ENCODE measurements at regions not wholly inside any gene's neighbourhood (a gene's known extent, or its start where the extent isn't known, plus 50 kb on each side); places are given as distances from the start of the nearest gene placed in this dataset.

DNA sequence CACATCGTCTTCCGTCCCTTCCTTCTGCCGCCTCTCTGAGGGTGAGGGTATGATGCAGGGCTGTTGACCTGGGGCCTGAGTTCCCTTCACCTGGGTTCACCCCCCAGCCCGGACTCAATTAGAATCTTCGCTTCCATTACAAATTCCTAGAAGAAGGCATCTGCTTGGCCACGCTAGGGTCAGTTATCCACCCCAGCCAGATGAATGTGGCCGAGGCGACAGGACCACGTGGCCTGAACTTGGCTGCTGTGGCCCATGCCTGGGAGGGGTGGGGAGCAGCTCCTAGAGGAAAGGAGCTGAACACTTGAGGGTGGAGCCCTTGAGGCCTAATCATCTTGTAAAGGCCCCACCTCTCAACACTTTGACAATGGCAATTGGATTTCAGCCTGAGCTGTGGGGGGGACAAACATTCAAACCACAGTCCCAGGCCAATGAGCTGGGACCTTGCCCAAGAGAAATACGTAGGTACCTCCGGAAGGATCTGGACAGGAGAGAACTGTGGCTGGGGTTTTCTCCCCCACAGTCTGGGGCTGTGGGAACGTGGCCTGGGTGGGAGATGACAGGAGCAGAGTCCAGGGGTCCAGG lies 90.6 kb upstream of the ADAMTS2 start:
- ATAC-seq (ENCODE audit: poor library complexity) (no peak), DNase-seq (no peak)
- intact Hi-C loops (cut with DNase I): no loop called here

DNA sequence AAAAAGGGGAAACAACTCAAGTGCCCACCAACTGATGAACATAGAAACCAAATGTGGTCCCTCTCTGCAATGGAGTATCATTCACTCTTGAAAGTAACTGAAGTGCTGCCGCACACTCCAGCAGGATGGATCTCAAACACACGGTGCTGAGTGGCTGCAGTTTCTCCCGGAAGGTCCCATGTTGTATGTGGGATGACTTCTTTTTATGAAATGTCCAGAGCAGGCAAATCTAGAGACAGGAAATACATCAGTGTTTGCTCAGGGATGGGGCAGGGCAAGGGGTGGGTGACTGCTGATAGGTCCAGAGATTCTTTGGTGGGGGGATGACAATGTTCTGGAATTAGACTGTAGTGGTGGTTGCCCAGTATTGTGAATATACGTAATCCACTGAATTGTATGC lies 89.9 kb upstream of the ADAMTS2 start:
- intact Hi-C loops (cut with DNase I): no loop called here
- ATAC-seq (ENCODE audit: poor library complexity) (no peak), DNase-seq (no peak)

DNA sequence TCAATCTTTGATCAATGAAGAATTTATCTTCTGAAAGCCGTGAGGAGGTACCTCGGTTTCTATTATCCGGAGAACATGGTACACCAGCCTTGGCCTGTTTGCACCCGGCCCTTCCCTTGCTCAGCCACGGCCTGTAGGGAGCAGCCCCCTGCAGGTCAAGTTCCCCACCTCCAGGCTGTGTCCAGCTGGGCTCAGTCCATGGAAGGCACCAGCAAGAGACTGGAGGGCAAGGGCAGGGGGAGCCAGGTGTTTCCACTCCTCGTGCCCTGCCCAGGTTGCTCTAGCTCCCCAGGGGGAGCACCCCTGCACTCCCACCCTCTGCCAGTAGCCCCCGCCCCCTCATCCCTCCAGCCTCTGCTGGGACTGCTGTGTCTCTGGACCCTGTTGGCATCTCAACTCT lies 87.3 kb upstream of the ADAMTS2 start:
- no peak for ATAC-seq (ENCODE audit: poor library complexity)
- no peak for DNase-seq
- intact Hi-C loops (cut with DNase I): no loop called here

DNA sequence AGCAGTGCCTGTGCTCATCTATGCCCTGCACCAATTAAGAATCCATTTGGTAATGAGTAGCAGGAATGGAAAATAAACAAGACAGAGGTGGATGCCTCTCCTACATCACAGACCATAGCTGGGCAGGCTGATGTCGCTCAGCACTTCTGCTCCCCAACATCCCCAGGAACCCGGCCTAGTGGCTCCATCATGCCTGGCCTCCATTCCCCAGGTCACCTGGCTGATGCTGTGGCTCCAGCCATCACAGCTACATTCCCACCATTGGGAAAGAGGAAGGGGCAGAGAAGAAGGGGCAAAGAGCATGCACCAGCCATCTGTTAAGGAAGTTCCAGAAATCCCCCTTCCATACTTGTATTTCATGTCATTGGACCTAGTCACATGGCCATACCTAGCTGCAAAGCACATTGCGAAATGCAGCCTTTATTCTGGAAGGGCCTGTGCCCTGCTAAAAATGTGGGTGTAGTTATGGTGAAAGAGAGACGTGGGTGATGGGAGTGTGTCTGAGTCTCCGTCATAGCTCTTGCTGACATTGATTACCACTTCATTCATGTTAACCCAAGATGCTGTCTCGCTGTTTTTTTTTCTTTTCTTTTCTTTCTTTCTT lies 86.1 kb upstream of the ADAMTS2 start:
- DNase-seq (no peak), ATAC-seq (ENCODE audit: poor library complexity) (no peak)
- intact Hi-C loops (cut with DNase I): no loop called here

DNA sequence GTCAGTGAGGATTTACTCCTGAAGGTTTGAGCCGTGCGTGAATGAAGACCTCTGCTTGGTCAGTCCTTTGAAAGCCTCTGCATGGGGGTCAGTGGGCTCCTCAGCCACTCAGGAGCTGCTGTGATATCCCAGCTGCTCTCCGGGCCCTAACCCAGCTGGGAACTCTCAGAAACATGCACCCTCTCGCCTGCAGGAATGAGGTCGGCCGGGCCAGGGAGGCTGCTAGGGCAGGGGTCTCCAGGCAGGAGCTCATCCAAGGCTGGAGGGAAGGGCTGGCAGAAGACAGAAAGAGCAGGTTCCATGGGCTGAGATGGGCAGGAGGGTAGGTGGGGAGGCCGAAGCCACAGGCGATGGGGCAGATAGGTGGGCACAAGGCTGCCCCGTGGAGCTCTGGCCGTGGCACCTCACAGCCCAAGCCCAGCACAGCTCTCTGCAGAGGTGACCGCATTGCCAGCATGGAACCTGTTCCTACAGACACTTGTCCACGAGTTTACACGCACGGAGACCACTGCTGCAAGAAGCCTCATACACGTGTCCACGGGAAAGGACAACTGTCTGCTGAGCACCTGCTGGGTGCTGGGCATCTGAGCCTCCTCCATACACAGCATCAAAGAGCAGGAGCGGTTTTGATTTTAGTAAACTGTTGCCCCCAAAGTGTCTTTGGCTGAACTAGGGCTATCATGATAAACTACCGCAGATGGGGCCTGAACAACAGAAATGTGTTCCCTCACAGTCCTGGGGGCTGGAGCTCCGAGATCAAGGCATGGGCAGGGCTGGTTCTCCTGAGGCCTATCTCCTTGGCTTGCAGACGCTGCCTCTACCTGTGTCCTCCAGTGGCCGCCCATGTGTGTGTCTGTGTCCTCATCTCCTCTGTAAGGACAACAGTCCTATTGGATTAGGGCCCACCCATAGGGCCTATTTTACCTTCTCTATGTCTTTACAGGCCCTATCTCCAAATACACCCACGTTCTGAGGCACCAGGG lies 85.2 kb upstream of the ADAMTS2 start:
- intact Hi-C loops (cut with DNase I): no loop called here
- DNase-seq (no peak), ATAC-seq (ENCODE audit: poor library complexity) (no peak)

DNA sequence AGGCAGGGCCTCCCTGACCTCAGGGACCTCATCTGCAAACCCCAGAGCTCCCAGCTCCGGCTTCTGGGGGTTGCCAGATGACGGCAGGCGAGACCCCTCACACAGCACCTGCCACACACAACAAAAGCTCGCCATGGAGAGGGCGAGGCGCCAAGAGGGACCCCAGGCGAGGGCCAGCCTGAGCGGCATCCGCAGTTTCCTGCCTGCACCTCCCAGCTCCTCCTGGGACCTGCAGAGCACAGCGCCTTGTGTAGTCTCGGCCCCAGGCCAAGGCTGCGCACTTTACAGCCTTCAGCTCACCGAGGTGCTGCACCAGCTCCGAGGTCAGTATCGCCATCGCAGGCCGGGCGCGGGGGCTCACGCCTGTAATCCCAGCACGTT lies 82.4 kb upstream of the ADAMTS2 start:
- intact Hi-C loops (cut with DNase I): no loop called here
- DNase-seq (no peak), ATAC-seq (ENCODE audit: poor library complexity) (no peak)

DNA sequence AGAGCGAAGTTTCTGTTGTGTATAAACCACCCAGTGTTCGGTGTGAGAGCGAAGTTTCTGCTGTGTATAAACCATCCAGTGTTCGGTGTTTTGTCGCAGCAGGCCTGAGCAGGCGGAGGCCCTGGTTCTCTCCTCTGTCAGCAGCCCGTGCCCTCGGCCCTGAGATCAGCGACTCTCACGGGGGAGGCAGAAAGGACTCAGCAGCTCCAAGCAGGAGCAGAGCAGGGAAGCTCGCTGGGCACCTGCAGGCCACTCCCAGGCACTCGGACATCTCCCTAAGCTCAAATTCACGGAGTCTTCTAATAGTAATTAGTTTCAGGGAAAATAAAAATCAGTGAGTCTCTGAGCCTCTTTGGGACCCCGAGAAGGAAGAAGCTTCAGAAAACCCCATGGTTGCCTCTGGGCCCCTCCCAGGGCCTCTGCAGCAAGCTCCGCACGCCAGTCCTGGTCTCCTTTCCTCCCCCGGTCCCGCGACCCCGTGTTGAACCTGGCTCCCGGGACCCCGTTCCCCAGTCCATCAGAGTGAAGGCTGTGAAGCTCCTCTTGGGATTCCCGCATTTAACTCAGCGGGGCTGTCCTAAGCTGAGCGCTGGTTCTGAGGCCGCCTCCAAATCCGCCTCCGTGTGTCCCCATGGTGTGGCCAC lies 81.9 kb upstream of the ADAMTS2 start:
- ATAC-seq (ENCODE audit: poor library complexity): no peak

DNA sequence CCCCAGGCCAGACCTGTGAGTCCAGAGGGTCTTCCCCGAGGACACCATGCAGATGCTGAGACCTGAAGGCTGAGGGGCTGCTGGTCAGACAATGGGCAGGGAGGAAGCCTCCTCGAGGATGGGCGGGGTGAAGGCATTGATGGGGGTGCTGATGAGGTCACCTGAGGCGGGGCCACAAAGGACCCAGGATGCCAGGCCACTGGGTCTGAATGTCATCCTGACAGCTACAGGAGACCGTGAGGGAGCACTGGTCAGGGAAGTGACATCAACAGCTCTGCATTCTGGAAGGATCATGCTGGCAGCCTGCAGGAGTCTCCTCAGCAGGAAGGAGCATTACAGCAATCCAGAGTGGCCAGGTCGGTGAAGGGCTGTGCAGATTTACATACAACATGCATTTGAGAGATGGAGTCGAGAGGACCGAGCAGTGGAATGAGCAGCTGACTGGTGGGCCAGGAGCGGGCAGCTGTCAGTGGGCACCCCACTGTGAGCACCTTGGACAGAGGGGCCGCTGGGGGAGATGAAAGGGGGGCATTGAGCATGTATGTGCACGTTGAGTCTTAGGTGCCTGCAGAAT lies 77.7 kb upstream of the ADAMTS2 start:
- intact Hi-C loops (cut with DNase I): no loop called here
- no peak for ATAC-seq (ENCODE audit: poor library complexity)

More for the DNA sequence above, 81.9 kb upstream of the ADAMTS2 start:
- no peak for DNase-seq
- intact Hi-C loops (cut with DNase I): no loop called here

DNA sequence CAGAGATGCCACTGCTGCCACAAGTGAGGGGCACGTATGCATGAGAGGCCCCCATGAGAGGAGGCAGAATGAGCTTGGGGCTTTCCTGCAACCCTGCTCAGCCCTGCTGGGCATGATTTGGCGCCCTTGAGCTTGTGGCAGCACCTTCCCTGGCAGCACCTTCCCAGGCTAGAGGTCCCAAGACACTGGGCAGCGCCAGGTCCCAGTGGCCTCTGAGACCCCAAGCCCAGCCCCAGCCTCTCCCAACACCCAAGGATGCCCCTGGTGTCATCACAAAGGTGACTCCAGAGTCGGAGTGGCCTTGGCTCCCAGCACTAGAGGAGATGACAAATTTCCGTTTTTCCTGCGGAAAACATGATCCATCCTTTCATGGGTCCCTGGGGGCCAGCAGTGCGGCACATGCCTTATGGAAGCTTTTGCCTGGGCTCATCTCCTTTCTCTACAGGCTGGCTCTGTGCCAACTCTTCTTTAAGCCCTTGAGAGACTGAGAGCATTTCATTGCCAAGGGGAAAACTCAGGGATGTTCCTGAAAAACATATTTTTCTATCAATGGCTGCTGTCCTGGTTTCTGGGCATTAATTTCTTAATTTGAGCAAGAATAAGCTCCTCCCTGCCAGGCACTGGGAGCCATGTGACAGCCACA lies 77.1 kb upstream of the ADAMTS2 start:
- no peak for DNase-seq
- intact Hi-C loops (cut with DNase I): no loop called here
- ATAC-seq (ENCODE audit: poor library complexity): no peak

More for the DNA sequence above, 77.7 kb upstream of the ADAMTS2 start:
- no peak for DNase-seq

DNA sequence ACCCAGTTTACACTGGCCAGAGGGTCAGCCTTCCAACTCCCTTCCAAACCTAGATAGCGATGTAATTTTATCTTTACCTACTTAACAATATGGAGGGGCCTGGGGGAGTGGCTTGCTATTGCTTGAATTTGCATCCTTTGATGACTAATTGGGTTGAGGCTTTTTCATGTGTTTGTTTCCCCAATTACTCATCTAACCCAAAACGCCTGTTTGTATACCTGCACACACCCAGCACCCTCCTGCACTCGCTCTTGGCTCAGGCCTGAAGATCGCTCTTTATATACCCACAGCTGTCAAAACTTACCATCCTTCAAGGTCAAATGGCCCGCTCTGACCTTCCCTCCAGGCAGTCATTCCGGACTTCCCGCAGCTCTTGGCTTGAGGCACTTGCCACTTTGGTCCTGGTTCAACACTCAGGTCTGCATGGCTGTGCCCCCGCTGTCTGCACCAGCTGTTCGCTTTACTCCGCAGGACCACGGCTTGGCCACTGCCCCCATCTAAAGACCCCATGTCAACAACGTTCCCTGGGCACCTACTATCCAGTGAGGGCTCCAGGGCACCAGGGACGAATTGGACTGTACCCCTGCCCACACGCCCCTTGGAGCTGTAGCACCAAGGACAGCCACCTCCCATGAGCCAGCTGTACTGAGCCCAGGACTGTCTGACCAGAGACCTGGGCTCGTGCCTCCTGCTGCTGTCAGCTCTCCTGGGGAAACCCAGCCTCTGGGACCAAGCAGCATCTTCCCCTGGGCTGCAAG lies 76.1 kb upstream of the ADAMTS2 start:
- intact Hi-C loops (cut with DNase I): no loop called here
- ATAC-seq (ENCODE audit: poor library complexity): no peak
- no peak for DNase-seq

DNA sequence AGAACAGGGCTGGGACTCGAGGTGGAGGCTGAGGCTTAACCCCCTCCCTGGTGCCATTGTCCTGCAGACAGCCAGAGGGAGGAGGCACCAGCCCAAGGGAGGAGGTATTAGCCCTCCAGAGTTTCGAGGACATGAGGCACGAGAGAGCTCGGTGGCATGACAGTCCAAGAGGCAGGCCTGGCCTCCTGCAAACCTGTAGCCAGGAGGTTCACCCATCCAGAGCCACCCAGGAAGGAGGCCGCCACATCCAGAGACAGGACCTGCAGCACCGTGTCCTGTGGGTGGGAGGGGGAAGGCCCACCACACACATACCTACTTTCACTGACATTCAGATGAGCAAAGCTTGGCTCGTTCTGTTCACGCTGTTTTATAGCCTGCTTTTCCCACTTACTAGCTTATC lies 75.2 kb upstream of the ADAMTS2 start:
- ATAC-seq (ENCODE audit: poor library complexity) (no peak), DNase-seq (no peak)
- intact Hi-C loops (cut with DNase I): no loop called here

DNA sequence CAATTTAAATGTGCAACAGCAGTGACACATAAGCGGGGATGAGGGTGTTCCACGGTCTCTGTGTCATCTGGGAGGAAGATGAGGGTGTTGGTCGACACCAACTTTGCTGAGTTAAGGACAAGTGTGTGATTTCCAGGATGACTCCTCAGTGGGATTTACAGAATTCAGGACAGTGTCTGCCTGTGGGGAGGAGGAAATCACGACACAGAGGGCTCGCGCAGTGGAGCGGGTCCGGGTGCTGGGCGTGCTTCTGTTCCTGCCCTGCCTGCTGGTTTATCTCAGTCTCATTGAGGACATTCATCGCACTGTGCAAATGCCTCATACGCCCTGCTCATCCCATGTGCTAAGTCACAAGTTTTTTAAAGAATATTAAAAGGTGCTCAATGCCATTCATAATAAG lies 73.7 kb upstream of the ADAMTS2 start:
- intact Hi-C loops (cut with DNase I): no loop called here
- ATAC-seq (ENCODE audit: poor library complexity) (no peak), DNase-seq (no peak)

DNA sequence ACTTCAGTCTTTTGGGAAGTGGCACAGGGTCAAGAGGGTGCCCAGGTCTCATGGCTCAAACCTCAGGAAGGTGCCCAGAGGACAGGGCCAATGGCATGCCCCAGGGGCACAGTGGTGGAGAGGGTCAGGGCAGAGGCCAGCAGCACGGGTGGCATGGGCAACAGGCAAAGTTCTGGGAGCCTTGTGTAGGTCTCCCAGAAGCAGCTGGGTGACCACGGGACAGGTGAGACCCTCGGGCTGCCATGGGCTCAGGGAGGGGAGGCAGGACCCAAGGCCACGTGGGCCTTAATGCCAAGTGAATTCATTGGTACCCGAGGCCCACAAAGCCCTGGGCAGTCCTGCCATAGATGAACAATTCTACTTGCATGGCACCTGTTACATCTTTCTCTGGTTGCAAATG lies 72.4 kb upstream of the ADAMTS2 start:
- DNase-seq (no peak), ATAC-seq (ENCODE audit: poor library complexity) (no peak)

DNA sequence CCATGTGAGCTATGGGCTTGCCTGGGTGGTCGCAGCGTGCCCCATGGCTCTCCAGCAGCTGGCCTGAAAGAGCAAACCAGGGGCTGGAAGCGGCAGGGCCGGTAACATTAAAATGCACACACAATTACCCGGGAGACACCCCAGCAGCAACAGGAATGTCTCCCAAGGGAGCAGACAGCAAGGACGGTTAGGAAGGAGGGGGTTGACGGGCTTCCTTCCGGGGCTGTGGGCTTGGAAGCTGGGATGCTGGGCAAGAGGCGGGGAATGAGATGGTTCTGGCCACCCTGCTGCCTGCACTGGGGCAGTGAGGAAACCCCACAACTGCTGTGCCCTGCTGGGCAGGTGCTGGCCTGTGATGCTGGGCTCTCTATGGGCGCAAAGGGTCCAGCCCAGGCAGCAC lies 71.8 kb upstream of the ADAMTS2 start:
- no peak for ATAC-seq (ENCODE audit: poor library complexity)
- intact Hi-C loops (cut with DNase I): no loop called here
- no peak for DNase-seq

More for the DNA sequence above, 72.4 kb upstream of the ADAMTS2 start:
- intact Hi-C loops (cut with DNase I): no loop called here

DNA sequence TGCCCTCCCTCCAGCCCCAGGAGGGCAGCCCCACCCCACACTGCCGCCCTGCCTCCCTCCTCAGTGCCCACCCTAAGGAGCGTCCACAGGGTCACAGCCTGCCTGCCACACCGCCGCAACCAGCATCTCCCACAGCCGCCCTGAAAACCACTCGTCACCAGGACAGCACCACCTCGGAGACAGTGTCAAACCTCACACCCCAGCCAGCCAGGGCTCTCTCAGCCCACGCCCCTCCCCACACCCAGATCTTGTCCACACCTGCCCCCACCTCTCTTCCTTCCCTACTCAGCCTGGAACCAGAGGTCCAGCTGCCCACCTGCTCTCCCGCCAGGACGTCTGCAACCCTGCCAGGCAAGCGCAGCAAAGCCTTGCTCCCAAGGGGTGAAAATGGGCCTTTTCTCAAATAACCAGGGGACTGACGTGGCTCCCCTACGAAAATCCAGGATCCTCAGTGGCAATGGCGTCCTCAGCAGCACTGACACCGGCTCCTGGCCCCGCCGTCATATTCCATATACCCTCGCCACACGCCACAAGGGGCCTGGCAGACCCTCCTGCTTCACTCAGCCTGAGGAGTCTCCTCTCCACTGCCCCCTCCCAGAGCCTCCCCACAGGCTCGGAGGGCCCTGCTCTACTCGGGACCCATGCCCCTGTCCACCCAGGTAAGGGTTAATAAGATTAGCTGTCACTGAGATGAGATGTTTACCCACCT lies 71.0 kb upstream of the ADAMTS2 start:
- intact Hi-C loops (cut with DNase I): no loop called here
- DNase-seq: no peak
- no peak for ATAC-seq (ENCODE audit: poor library complexity)

DNA sequence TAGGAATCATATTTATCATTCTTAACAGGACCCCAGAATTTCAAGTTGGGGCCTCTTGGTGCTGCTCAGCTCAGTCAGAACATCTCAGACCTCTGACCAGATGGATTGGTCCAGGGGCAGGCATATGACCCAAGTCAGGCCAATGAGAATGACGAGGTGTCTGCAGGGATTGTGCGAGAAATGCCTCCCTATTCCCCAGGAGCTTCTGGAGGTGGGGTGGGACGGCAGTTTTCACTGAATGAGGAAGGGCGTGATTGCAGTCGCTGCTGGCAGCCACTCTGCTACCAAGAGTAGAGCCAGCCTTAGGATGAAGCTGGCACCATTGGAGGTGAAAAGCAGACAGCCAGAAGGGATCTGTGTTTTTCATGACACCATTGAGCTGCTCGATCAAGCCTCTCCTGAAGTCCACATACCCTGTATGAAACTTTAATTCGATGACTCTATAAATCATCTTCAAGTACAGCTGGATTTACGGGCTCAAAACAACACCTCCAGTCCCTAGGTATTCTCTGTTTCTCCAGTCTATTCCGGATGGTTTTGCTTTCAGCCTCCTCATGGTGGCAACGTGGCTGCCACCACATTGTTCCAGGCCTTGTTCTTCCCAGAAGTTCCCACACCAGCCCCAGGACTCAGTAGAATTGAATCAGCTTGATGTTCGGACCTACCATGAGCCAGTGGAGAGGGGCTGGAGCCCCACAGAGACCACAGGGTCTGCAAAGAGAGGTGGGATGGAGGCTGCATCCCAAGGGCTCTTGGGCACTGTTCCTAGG lies 70.2 kb upstream of the ADAMTS2 start:
- DNase-seq (no peak), ATAC-seq (ENCODE audit: poor library complexity) (no peak)

More for the DNA sequence above, 70.2 kb upstream of the ADAMTS2 start:
- intact Hi-C loops (cut with DNase I): no loop called here
